ENCODE measurements at regions not wholly inside any gene's neighbourhood (a gene's known extent, or its start where the extent isn't known, plus 50 kb on each side); places are given as distances from the start of the nearest gene placed in this dataset.

DNA sequence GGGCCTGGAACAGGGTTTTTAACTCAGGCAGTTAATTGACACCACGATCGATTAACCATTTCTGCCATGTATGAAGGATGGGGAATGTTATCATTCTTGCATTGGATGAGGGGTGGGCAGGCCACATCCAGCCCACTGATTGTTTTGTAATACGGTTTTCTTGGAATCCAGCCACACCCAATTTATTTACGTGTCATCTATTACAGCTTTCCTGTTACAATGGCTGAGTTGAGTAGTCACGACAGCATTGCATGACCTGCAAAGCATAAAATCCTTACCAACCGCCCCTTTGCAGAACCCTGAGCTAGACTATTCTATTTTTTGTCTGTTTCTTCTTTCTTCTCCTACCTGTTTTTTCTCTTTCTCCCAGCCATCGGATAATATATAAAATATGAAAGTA, 122.0 kb upstream of the STC2 start:
- TF ChIP-seq, protein P1, sequence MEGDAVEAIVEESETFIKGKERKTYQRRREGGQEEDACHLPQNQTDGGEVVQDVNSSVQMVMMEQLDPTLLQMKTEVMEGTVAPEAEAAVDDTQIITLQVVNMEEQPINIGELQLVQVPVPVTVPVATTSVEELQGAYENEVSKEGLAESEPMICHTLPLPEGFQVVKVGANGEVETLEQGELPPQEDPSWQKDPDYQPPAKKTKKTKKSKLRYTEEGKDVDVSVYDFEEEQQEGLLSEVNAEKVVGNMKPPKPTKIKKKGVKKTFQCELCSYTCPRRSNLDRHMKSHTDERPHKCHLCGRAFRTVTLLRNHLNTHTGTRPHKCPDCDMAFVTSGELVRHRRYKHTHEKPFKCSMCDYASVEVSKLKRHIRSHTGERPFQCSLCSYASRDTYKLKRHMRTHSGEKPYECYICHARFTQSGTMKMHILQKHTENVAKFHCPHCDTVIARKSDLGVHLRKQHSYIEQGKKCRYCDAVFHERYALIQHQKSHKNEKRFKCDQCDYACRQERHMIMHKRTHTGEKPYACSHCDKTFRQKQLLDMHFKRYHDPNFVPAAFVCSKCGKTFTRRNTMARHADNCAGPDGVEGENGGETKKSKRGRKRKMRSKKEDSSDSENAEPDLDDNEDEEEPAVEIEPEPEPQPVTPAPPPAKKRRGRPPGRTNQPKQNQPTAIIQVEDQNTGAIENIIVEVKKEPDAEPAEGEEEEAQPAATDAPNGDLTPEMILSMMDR (IDR thresholded peaks at IDR 0.05) = no peak
- no peak for TF ChIP-seq POLR2A (IDR thresholded peaks at IDR 0.05)

Data from lower leg skin (tissue), 3 donors.